IMR-90 (cell line): ENCODE measurements at regions not wholly inside any gene's neighbourhood (a gene's known extent, or its start where the extent isn't known, plus 50 kb on each side); places are given as distances from the start of the nearest gene placed in this dataset.
A peak's percentile ranks its signal among the peaks of the same experiment; 100 is the strongest.

Source experiments
- ATAC-seq: fragments of 200-7000 bp; cut with Tn5 transposase; 2 replicates; pipeline ENCODE4 v1.9.1; 2020; ENCODE audit warnings: low read depth, mild to moderate bottlenecking, moderate library complexity
- BruUV-seq: library from RNA; stranded (reverse); fragments of 400-500 nt; replicated peaks from 2 replicates; lab custom pipeline; 2021; lab: Mats Ljungman, UMichigan
- CTCF ChIA-PET: fragments of 300-600 bp; formaldehyde crosslinking; extraction: SDS; loops from one replicate; lab custom pipeline; 2021; ENCODE audit warnings: antibody characterized with exemption; lab: Yijun Ruan, JAX
- POLR2A ChIA-PET: fragments of 300-600 bp; sonication (Branson Sonifier 250); formaldehyde crosslinking; loops from one replicate; lab custom pipeline; 2022; ENCODE audit warnings: antibody characterized with exemption; ENCODE audit not compliant: unreplicated experiment; lab: Charles Lee
- DNase-seq: peaks from one replicate; pipeline ENCODE4 v3.0.0; 2013
- H2AFZ ChIP-seq: replicated peaks from 2 replicates; pipeline ENCODE3; 2013; ENCODE audit warnings: low read length, mild to moderate bottlenecking; ENCODE audit not compliant: poor library complexity
- H2AK5ac ChIP-seq: 2 replicates; pipeline ENCODE4 v1.6.1; 2013; ENCODE audit warnings: low read depth, low read length, inconsistent platforms
- H2AK9ac ChIP-seq: replicated peaks from 2 replicates; pipeline ENCODE3; 2013; ENCODE audit warnings: mild to moderate bottlenecking, low read depth, low read length, moderate library complexity; ENCODE audit not compliant: poor library complexity
- H2BK120ac ChIP-seq: 2 replicates; pipeline ENCODE4 v1.6.1; 2013; ENCODE audit warnings: low read depth, low read length, inconsistent platforms
- H2BK15ac ChIP-seq: 3 replicates; pipeline ENCODE4 v1.6.1; 2013; ENCODE audit warnings: low read depth, low read length, inconsistent platforms
- H2BK20ac ChIP-seq: 2 replicates; pipeline ENCODE4 v1.6.1; 2013; ENCODE audit warnings: low read depth, mild to moderate bottlenecking, inconsistent platforms, low read length, moderate library complexity
- H2BK5ac ChIP-seq: 2 replicates; pipeline ENCODE4 v1.6.1; 2013; ENCODE audit warnings: mild to moderate bottlenecking, low read depth, low read length, inconsistent platforms; ENCODE audit not compliant: poor library complexity, severe bottlenecking
- H3K14ac ChIP-seq: replicated peaks from 2 replicates; pipeline ENCODE4 v1.6.1; 2013; ENCODE audit warnings: low read depth, low read length, inconsistent platforms
- H3K18ac ChIP-seq: 2 replicates; pipeline ENCODE4 v1.6.1; 2013; ENCODE audit warnings: low read depth, low read length, control low read depth
- H3K23ac ChIP-seq: 2 replicates; pipeline ENCODE4 v1.6.1; 2013; ENCODE audit warnings: low read depth, low read length, inconsistent platforms
- H3K27ac ChIP-seq: 2 replicates; pipeline ENCODE4 v1.5.1; 2013; ENCODE audit warnings: mild to moderate bottlenecking, control low read depth, low read length; ENCODE audit not compliant: insufficient read depth
- H3K27me3 ChIP-seq: 2 replicates; pipeline ENCODE4 v1.6.1; 2013; ENCODE audit warnings: low read length; ENCODE audit not compliant: control insufficient read depth, insufficient read depth
- H3K36me3 ChIP-seq: 2 replicates; pipeline ENCODE4 v1.6.1; 2013; ENCODE audit warnings: low read length, mixed read lengths; ENCODE audit not compliant: control insufficient read depth, insufficient read depth
- H3K4ac ChIP-seq: 2 replicates; pipeline ENCODE4 v1.6.1; 2013; ENCODE audit warnings: low read depth, low read length, inconsistent platforms
- H3K4me1 ChIP-seq: 2 replicates; pipeline ENCODE4 v1.6.1; 2013; ENCODE audit warnings: low read length, mixed read lengths; ENCODE audit not compliant: control insufficient read depth, insufficient read depth
- H3K4me2 ChIP-seq: 2 replicates; pipeline ENCODE4 v1.6.1; 2013; ENCODE audit warnings: low read depth, mild to moderate bottlenecking, control low read depth, low read length, moderate library complexity
- H3K4me3 ChIP-seq: 2 replicates; pipeline ENCODE4 v1.5.1; 2013; ENCODE audit warnings: low read depth, mild to moderate bottlenecking, control low read depth, low read length, moderate library complexity; ENCODE audit not compliant: insufficient read depth
- H3K56ac ChIP-seq: 2 replicates; pipeline ENCODE4 v1.6.1; 2013; ENCODE audit warnings: low read length, inconsistent platforms; ENCODE audit not compliant: insufficient read depth; ENCODE audit errors: extremely low read depth
- H3K79me1 ChIP-seq, 2 experiments: 2 replicates each; pipeline ENCODE4 v1.6.1; 2013; ENCODE audit warnings: low read length in 2 of 2, inconsistent platforms in 1 of 2, low read depth in 1 of 2
- H3K9ac ChIP-seq: 2 replicates; pipeline ENCODE4 v1.6.1; 2013; ENCODE audit warnings: low read depth, low read length, control low read depth
- H3K9me1 ChIP-seq: 2 replicates; pipeline ENCODE4 v1.6.1; 2013; ENCODE audit warnings: low read length, inconsistent platforms; ENCODE audit not compliant: insufficient read depth
- H3K9me3 ChIP-seq: 2 replicates; pipeline ENCODE4 v1.6.1; 2013; ENCODE audit warnings: low read length; ENCODE audit not compliant: control insufficient read depth, insufficient read depth
- H4K20me1 ChIP-seq: 2 replicates; pipeline ENCODE4 v1.6.1; 2013; ENCODE audit warnings: low read length, inconsistent platforms; ENCODE audit not compliant: insufficient read depth
- H4K5ac ChIP-seq: 2 replicates; pipeline ENCODE4 v1.6.1; 2013; ENCODE audit warnings: mild to moderate bottlenecking, low read depth, low read length, control low read depth
- H4K8ac ChIP-seq, 2 experiments: 2 replicates each; pipeline ENCODE4 v1.6.1; 2013; ENCODE audit warnings: low read depth in 2 of 2, low read length in 2 of 2, control low read depth in 1 of 2, inconsistent platforms in 1 of 2
- H4K91ac ChIP-seq: 2 replicates; pipeline ENCODE4 v1.6.1; 2013; ENCODE audit warnings: low read depth, low read length, inconsistent platforms; ENCODE audit not compliant: insufficient read depth
- CEBPB ChIP-seq: IDR thresholded peaks from 2 replicates; pipeline ENCODE4 v1.6.1; 2012; ENCODE audit warnings: low read depth, low read length, improper control_type of control experiment
- FOS ChIP-seq: fragments of 150-350 bp; IDR thresholded peaks from 2 replicates; pipeline ENCODE4 v1.6.1; 2016; ENCODE audit warnings: low read depth, low read length
- MAFK ChIP-seq: IDR thresholded peaks from 2 replicates; pipeline ENCODE4 v1.6.1; 2012; ENCODE audit warnings: low read depth, low read length, improper control_type of control experiment
- WGBS, 2 experiments: methylation state at CpG; one replicate each; pipeline versions ENCODE4 v1.1.5 to v1.1.7; 2013; ENCODE audit warnings: missing lambda C conversion rate in 2 of 2; ENCODE audit not compliant: insufficient read length in 1 of 2; ENCODE audit errors: extremely low coverage in 2 of 2; 5-methylcytosine and 5-hydroxymethylcytosine counted together
- dilution Hi-C: fragments of 300-500 bp; cut with HindIII; formaldehyde crosslinking; loops from one replicate; pipeline ENCODE4 v1.14.3; 2018; ENCODE audit warnings: low sequenced_read_pairs; ENCODE audit not compliant: unreplicated experiment
- in situ Hi-C: fragments of 300-500 bp; cut with MboI; formaldehyde crosslinking; loops from 3 replicates; pipeline ENCODE4 v1.14.3; 2019; ENCODE audit warnings: low sequenced_read_pairs, inconsistent platforms, mixed read lengths
- intact Hi-C: fragments of 100-400 bp; cut with micrococcal nuclease; formaldehyde crosslinking; loops from 2 replicates; pipeline ENCODE4 v1.10.0; 2022
- TF ChIP-seq, protein P1 (sequence below): fragments of 150-350 bp; IDR thresholded peaks from 2 replicates; pipeline ENCODE4 v1.6.1; 2017; ENCODE audit warnings: mild to moderate bottlenecking, antibody characterized with exemption, low read length, low read depth

GRCh38 chr6:40957616-40958492 lies 81.2 kb downstream of the UNC5CL start:
- Histone ChIP-seq H3K4me2 (peak overlapping the region; percentile 29; the same call in 1 of the 2 replicates), H3K79me1 (no peaks in the 10 kb centered on the region), H2BK15ac (peak overlapping the region; percentile 78; the same call in 2 of the 3 replicates), H3K27ac (no peak overlapping the region; the same call in 1 of the 2 replicates), H3K56ac (peak overlapping the region; percentile 16; the same call in 1 of the 2 replicates), H3K9me1 (peaks cover 38% of the 10 kb centered on the region), H3K9ac (no peak overlapping the region), H2BK120ac (peak overlapping the region; percentile 90), H3K14ac (peak overlapping the region; percentile 81), H3K4ac (peak overlapping the region; percentile 91), H3K23ac (peak overlapping the region; percentile 77), H3K4me1 (peaks cover 9% of the 10 kb centered on the region), H2AFZ (no peak overlapping the region), H2AK5ac (peak overlapping the region; percentile 85), H3K27me3 (no peaks in the 10 kb centered on the region), H4K91ac (peak overlapping the region; percentile 85), H4K5ac (peak overlapping the region; percentile 79), H3K9me3 (no peaks in the 10 kb centered on the region), H3K18ac (peak overlapping the region; percentile 77), H4K8ac (peak overlapping the region; percentile 60 to 86), H2AK9ac (peak overlapping the region; percentile 12), H3K36me3 (no peaks in the 10 kb centered on the region), H3K4me3 (no peak overlapping the region), H2BK20ac (peak overlapping the region; percentile 96), H2BK5ac (peak overlapping the region; percentile 77), H4K20me1 (no peaks in the 10 kb centered on the region)
- ATAC-seq (peak; percentile 52), DNase-seq (peak; percentile 72)
- WGBS, 2 experiments = 100% methylated on average over 2 of the region's 4 CpGs; no CpG with 5 or more reads in 1 of the 2 experiments
- ChIA-PET CTCF (no interaction called here), POLR2A (no interaction called here)
- TF ChIP-seq MAFK = peak; percentile 44; the same call in 1 of the 2 replicates
- TF ChIP-seq FOS = peak; percentile 62; the same call in 1 of the 2 replicates
- TF ChIP-seq CEBPB = 0 out of 2 replicates have a peak, but pooled peaks have one; percentile 11
- TF ChIP-seq, protein P1, sequence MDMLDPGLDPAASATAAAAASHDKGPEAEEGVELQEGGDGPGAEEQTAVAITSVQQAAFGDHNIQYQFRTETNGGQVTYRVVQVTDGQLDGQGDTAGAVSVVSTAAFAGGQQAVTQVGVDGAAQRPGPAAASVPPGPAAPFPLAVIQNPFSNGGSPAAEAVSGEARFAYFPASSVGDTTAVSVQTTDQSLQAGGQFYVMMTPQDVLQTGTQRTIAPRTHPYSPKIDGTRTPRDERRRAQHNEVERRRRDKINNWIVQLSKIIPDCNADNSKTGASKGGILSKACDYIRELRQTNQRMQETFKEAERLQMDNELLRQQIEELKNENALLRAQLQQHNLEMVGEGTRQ = no peak
- in situ Hi-C loops = no loop called here
- intact Hi-C loops = no loop called here
- BruUV-seq = no TSS peak
- dilution Hi-C loops = no loop called here
